A673 (cell line): ENCODE measurements at regions not wholly inside any gene's neighbourhood (a gene's known extent, or its start where the extent isn't known, plus 50 kb on each side); places are given as distances from the start of the nearest gene placed in this dataset.

Experiments
- BruUV-seq: library from RNA; stranded (reverse); fragments of 400-500 nt; replicated peaks from 2 replicates; lab custom pipeline; 2021; lab: Mats Ljungman, UMichigan
- CTCF ChIA-PET: fragments of 300-600 bp; sonication (Branson Sonifier 250); formaldehyde crosslinking; loops from one replicate; lab custom pipeline; 2022; ENCODE audit warnings: antibody characterized with exemption; lab: Charles Lee
- POLR2A ChIA-PET: fragments of 300-600 bp; sonication (Branson Sonifier 250); formaldehyde crosslinking; loops from one replicate; lab custom pipeline; 2022; ENCODE audit warnings: antibody characterized with exemption; ENCODE audit not compliant: low non-redundant PET; lab: Charles Lee
- DNase-seq: peaks from one replicate; pipeline ENCODE4 v3.0.0-alpha.2; 2015; ENCODE audit warnings: low spot score
- H3K27ac ChIP-seq: fragments of 200-600 bp; sonication (generic); 2 replicates; pipeline ENCODE4 v1.5.1; 2016; ENCODE audit warnings: mixed run types, low read depth, mild to moderate bottlenecking, mixed read lengths, antibody characterized with exemption, low read length; ENCODE audit not compliant: poor library complexity, severe bottlenecking
- H3K27me3 ChIP-seq: fragments of 200-600 bp; sonication (generic); replicated peaks from 2 replicates; pipeline ENCODE4 v1.6.1; 2017; ENCODE audit warnings: mixed run types, low read depth, mild to moderate bottlenecking, mixed read lengths, antibody characterized with exemption, low read length; ENCODE audit not compliant: insufficient read depth, poor library complexity
- H3K36me3 ChIP-seq: fragments of 200-600 bp; sonication (generic); 2 replicates; pipeline ENCODE4 v1.6.1; 2016; ENCODE audit warnings: mixed run types, mild to moderate bottlenecking, mixed read lengths, antibody characterized with exemption, low read length; ENCODE audit not compliant: insufficient read depth, poor library complexity, severe bottlenecking
- H3K4me1 ChIP-seq: fragments of 200-600 bp; sonication (generic); 2 replicates; pipeline ENCODE4 v1.6.1; 2017; ENCODE audit warnings: mixed run types, mild to moderate bottlenecking, mixed read lengths, antibody characterized with exemption, low read length; ENCODE audit not compliant: insufficient read depth, poor library complexity, severe bottlenecking
- H3K4me3 ChIP-seq: fragments of 200-600 bp; sonication (generic); 2 replicates; pipeline ENCODE4 v1.5.1; 2016; ENCODE audit warnings: low read depth, mixed run types, mild to moderate bottlenecking, mixed read lengths, low read length; ENCODE audit not compliant: poor library complexity, severe bottlenecking
- H3K9me3 ChIP-seq: fragments of 200-600 bp; sonication (generic); 2 replicates; pipeline ENCODE4 v1.6.1; 2016; ENCODE audit warnings: mixed run types, low read depth, mild to moderate bottlenecking, mixed read lengths, antibody characterized with exemption, low read length; ENCODE audit not compliant: poor library complexity, severe bottlenecking
- EZH2 ChIP-seq: fragments of 200-600 bp; sonication (generic); IDR thresholded peaks from 2 replicates; pipeline ENCODE4 v1.6.1; 2017; ENCODE audit warnings: borderline replicate concordance, low read depth, mild to moderate bottlenecking, mixed read lengths, antibody characterized with exemption, low read length; ENCODE audit not compliant: poor library complexity, severe bottlenecking
- intact Hi-C: fragments of 100-400 bp; cut with micrococcal nuclease; formaldehyde crosslinking; loops from one replicate; pipeline ENCODE4 v1.10.0; 2022; ENCODE audit not compliant: unreplicated experiment
- TF ChIP-seq, protein P1 (sequence below): fragments of 300-800, 200-600 bp; sonication (generic); conservative IDR thresholded peaks from 2 replicates; pipeline ENCODE4 v1.5.1; 2017; ENCODE audit warnings: low read depth, mild to moderate bottlenecking, antibody characterized with exemption, low read length, moderate library complexity, mixed read lengths

DNA sequence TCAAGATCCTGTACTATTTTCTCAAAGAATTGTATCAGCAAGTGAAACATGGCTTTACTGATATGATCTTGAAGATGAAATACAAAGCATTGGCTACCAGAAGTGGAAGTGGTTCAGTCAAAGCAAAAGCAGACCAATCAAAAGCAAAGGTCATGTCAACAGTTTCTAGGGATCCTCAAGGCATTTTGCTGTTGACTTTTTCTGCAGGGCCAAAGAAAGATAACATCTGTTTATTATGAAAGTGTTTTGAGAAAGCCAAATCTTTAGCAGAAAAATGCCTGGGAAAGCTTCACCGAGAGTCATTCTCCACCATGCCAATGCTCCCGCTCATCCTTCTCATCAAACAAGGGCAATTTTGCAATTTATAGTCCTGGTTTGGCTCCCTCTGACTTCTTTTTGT, 90.3 kb upstream of the ACO1 start:
- Histone ChIP-seq H3K4me1 (no peaks in the 10 kb centered on the region), H3K9me3 (no peaks in the 10 kb centered on the region), H3K4me3 (no peak overlapping the region), H3K36me3 (no peaks in the 10 kb centered on the region), H3K27ac (no peak overlapping the region), H3K27me3 (no peaks in the 10 kb centered on the region)
- ChIA-PET POLR2A (no interaction called here), CTCF (no interaction called here)
- intact Hi-C loops: no loop called here
- TF ChIP-seq EZH2: no peak
- TF ChIP-seq, protein P1, sequence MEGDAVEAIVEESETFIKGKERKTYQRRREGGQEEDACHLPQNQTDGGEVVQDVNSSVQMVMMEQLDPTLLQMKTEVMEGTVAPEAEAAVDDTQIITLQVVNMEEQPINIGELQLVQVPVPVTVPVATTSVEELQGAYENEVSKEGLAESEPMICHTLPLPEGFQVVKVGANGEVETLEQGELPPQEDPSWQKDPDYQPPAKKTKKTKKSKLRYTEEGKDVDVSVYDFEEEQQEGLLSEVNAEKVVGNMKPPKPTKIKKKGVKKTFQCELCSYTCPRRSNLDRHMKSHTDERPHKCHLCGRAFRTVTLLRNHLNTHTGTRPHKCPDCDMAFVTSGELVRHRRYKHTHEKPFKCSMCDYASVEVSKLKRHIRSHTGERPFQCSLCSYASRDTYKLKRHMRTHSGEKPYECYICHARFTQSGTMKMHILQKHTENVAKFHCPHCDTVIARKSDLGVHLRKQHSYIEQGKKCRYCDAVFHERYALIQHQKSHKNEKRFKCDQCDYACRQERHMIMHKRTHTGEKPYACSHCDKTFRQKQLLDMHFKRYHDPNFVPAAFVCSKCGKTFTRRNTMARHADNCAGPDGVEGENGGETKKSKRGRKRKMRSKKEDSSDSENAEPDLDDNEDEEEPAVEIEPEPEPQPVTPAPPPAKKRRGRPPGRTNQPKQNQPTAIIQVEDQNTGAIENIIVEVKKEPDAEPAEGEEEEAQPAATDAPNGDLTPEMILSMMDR: no peak
- no TSS peak for BruUV-seq
- no peak for DNase-seq

- intact Hi-C loops: no loop called here
These were observed 84.1 kb upstream of the ACO1 start for GRCh38 chr9:32300373-32300772.

GRCh38 chr9:32304495-32304894, 79.9 kb upstream of the ACO1 start:
- intact Hi-C loops: no loop called here
- no peaks in the 10 kb centered on the region for H3K27me3 ChIP-seq
- no peaks in the 10 kb centered on the region for H3K36me3 ChIP-seq
- no TSS peak for BruUV-seq
- ChIA-PET CTCF (no interaction called here), POLR2A (no interaction called here)
- TF ChIP-seq EZH2: no peak
- TF ChIP-seq, protein P1: no peak
- H3K4me1 ChIP-seq: no peaks in the 10 kb centered on the region
- H3K9me3 ChIP-seq: no peaks in the 10 kb centered on the region
- DNase-seq: no peak
- H3K27ac ChIP-seq: no peak overlapping the region
- H3K4me3 ChIP-seq: no peak overlapping the region

More at GRCh38 chr9:32300373-32300772, 84.1 kb upstream of the ACO1 start:
- TF ChIP-seq, protein P1: no peak
- TF ChIP-seq EZH2: no peak
- DNase-seq: no peak
- no peaks in the 10 kb centered on the region for H3K9me3 ChIP-seq
- no peaks in the 10 kb centered on the region for H3K27me3 ChIP-seq
- CTCF ChIA-PET: no interaction called here
- no peak overlapping the region for H3K4me3 ChIP-seq
- no peak overlapping the region for H3K27ac ChIP-seq
- no peaks in the 10 kb centered on the region for H3K36me3 ChIP-seq
- H3K4me1 ChIP-seq: no peaks in the 10 kb centered on the region
- POLR2A ChIA-PET: interaction anchor here (0.6 kb wide), 1 partner anchor 23 kb away, joined by 4 read pairs; no protein-coding TSS in a partner anchor
- BruUV-seq: no TSS peak
